PFSK-1 (cell line): ENCODE measurements at regions not wholly inside any gene's neighbourhood (a gene's known extent, or its start where the extent isn't known, plus 50 kb on each side); places are given as distances from the start of the nearest gene placed in this dataset.

ENCODE experiments used
- FOXP2 ChIP-seq: optimal IDR thresholded peaks from 2 replicates; pipeline ENCODE3; 2011; ENCODE audit warnings: borderline replicate concordance, control low read depth, inconsistent platforms; ENCODE audit not compliant: insufficient read depth; ENCODE audit errors: extremely low read length, extremely low read depth
- POLR2AphosphoS5 ChIP-seq: IDR thresholded peaks from 2 replicates; pipeline ENCODE4 v1.6.1; 2012; ENCODE audit warnings: low read depth, mild to moderate bottlenecking, control low read depth, low read length, moderate library complexity
- SIN3A ChIP-seq: IDR thresholded peaks from 2 replicates; pipeline ENCODE4 v1.6.1; 2012; ENCODE audit warnings: mild to moderate bottlenecking, low read length, moderate library complexity, borderline replicate concordance; ENCODE audit not compliant: insufficient read depth
- TAF1 ChIP-seq: IDR thresholded peaks from 2 replicates; pipeline ENCODE4 v1.6.1; 2012; ENCODE audit warnings: low read length, control low read depth, borderline replicate concordance; ENCODE audit not compliant: insufficient read depth
- TF ChIP-seq, protein P1 (sequence below), 2 experiments: IDR thresholded peaks; 2 replicates each; pipeline versions ENCODE4 v1.6.1 to v1.8.0; 2011 to 2012; ENCODE audit warnings: low read depth in 2 of 2, low read length in 2 of 2, control low read depth in 1 of 2, inconsistent platforms in 1 of 2, mild to moderate bottlenecking in 1 of 2, moderate library complexity in 1 of 2; ENCODE audit not compliant: insufficient read depth in 1 of 2

DNA sequence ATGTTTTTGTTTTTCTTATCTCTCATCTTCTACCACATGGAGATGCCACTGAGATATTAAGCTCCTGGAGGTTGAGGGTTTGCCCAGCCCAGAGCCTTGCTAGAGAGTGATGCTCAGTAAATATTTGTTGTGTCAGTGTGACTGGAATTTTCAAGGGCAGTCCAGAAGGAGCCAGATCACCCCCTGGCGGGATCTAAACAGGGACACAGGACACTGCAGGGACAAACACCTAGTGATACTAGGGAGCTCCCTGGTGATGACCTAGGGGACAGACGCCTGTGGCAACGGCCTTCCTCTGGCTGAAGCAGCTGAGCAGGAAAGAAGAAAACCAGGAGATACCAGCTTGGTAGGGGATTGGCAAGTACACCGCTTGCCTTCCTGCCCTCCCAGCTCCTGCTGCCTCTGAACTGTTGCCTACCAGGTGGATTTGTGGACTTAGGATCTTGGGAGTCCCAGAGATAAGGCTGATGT lies 714.4 kb upstream of the TBX3 start:
- TF ChIP-seq FOXP2 (no peak), SIN3A (no peak), POLR2AphosphoS5 (no peak), TAF1 (no peak)
- TF ChIP-seq, protein P1, sequence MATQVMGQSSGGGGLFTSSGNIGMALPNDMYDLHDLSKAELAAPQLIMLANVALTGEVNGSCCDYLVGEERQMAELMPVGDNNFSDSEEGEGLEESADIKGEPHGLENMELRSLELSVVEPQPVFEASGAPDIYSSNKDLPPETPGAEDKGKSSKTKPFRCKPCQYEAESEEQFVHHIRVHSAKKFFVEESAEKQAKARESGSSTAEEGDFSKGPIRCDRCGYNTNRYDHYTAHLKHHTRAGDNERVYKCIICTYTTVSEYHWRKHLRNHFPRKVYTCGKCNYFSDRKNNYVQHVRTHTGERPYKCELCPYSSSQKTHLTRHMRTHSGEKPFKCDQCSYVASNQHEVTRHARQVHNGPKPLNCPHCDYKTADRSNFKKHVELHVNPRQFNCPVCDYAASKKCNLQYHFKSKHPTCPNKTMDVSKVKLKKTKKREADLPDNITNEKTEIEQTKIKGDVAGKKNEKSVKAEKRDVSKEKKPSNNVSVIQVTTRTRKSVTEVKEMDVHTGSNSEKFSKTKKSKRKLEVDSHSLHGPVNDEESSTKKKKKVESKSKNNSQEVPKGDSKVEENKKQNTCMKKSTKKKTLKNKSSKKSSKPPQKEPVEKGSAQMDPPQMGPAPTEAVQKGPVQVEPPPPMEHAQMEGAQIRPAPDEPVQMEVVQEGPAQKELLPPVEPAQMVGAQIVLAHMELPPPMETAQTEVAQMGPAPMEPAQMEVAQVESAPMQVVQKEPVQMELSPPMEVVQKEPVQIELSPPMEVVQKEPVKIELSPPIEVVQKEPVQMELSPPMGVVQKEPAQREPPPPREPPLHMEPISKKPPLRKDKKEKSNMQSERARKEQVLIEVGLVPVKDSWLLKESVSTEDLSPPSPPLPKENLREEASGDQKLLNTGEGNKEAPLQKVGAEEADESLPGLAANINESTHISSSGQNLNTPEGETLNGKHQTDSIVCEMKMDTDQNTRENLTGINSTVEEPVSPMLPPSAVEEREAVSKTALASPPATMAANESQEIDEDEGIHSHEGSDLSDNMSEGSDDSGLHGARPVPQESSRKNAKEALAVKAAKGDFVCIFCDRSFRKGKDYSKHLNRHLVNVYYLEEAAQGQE (IDR thresholded peaks at IDR 0.05; ENCODE audit: insufficient read depth in 1 of 2, low read depth in 2 of 2, low read length in 2 of 2), result no peak

DNA sequence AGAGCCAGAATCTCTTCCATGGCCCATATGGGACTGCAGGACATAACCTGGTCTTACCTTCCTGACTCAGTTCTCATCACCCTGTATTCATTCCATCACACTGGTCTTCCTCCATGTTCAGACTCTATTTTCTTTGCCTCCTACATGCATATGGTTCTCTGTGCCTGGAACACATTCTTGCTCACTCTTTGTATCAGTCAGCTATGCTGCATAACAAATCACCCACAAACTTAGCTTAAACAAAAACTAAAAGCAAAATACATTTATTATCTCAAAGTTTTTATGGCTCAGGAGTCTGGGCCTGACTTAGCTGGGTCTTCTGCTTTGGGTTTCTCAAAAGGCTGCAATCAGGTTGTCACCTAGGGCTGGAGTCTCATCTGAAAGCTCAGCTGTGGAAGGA lies 712.6 kb upstream of the TBX3 start:
- TF ChIP-seq FOXP2 (no peak), TAF1 (no peak), SIN3A (no peak), POLR2AphosphoS5 (no peak)
- TF ChIP-seq, protein P1 (IDR thresholded peaks at IDR 0.05; ENCODE audit: insufficient read depth in 1 of 2, low read depth in 2 of 2, low read length in 2 of 2), result no peak

DNA sequence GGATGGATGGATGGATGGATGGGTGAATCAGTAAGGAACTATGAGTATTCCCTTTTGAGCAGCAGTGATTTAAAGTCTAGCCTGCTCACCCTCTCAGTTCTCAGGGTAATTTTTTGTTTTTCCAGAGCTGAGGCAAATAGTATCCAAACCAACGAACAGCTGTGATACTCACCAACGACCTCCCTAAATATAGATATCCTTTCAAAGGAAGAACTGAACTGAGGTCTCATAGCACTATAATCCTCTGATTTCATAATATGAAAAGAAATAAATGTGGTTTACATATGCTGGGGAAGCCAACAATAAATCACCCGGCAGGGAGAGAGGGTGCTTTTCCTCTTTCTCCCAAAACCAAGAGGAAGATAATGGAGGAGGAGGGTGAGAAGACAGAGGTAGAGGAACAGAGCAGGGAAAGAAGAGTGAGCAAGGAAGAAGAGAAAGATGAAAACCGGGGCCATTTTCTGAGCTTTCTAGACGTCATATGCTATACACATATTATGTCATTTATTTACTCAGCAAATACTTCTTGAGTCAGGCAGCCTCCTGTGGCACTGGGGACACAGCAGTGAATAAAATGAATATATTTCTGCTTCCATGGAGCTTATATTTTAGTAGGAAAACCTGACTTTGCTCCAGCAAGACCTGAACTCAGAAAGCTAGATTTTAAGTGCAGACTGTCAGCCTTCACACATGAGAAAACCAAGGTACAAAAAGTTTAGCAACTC lies 710.7 kb upstream of the TBX3 start:
- TF ChIP-seq TAF1, result no peak
- no peak for TF ChIP-seq SIN3A
- no peak for TF ChIP-seq FOXP2
- TF ChIP-seq, protein P1 (IDR thresholded peaks at IDR 0.05; ENCODE audit: insufficient read depth in 1 of 2, low read depth in 2 of 2, low read length in 2 of 2), result no peak
- TF ChIP-seq POLR2AphosphoS5, result no peak

DNA sequence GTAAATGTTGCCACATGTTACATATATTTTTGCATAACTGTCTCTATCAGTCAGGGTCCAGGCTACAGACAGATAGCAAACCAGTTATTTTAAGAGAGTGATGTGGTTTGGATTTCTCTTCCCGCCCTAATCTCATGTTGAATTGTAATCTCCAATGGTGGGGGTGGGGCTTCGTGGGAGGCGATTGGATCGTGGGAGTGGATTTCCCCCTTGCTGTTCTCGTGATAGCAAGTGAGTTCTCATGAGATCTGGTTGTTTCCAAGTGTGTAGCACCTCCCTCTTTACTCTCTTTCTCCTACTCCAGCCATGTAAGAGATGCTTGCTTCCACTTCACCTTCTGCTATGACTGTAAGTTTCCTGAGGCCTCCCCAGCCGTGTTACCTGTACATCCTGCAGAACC lies 704.2 kb upstream of the TBX3 start:
- TF ChIP-seq TAF1, result no peak
- TF ChIP-seq, protein P1 (IDR thresholded peaks at IDR 0.05; ENCODE audit: insufficient read depth in 1 of 2, low read depth in 2 of 2, low read length in 2 of 2), result no peak
- TF ChIP-seq SIN3A, result no peak
- TF ChIP-seq POLR2AphosphoS5, result no peak
- no peak for TF ChIP-seq FOXP2
